Caco-2 (cell line): ENCODE measurements at regions not wholly inside any gene's neighbourhood (a gene's known extent, or its start where the extent isn't known, plus 50 kb on each side); places are given as distances from the start of the nearest gene placed in this dataset.

Experiments
- BruUV-seq: library from RNA; stranded (reverse); fragments of 400-500 nt; replicated peaks from 2 replicates; lab custom pipeline; 2021; lab: Mats Ljungman, UMichigan
- CTCF ChIA-PET: fragments of 300-600 bp; sonication (Branson Sonifier 250); formaldehyde crosslinking; loops from one replicate; lab custom pipeline; 2022; ENCODE audit warnings: antibody characterized with exemption; lab: Charles Lee
- POLR2A ChIA-PET: fragments of 300-600 bp; sonication (Branson Sonifier 250); formaldehyde crosslinking; loops from one replicate; lab custom pipeline; 2022; ENCODE audit warnings: antibody characterized with exemption; lab: Charles Lee
- DNase-seq, 2 experiments: peaks; one replicate each; pipeline versions ENCODE4 v3.0.0 to v3.0.0-alpha.2; 2020 to 2022
- H3K27me3 ChIP-seq: replicated peaks from 2 replicates; pipeline ENCODE4 v1.6.0; 2011; ENCODE audit warnings: low read length; ENCODE audit not compliant: control insufficient read depth, insufficient read depth
- H3K36me3 ChIP-seq: 2 replicates; pipeline ENCODE4 v1.5.1; 2011; ENCODE audit warnings: low read length; ENCODE audit not compliant: control insufficient read depth, insufficient read depth
- H3K4me1 ChIP-seq: fragments of 250-450 bp; sonication (Bioruptor Pico); 2 replicates; pipeline ENCODE4 v1.5.1; 2020; ENCODE audit warnings: mild to moderate bottlenecking
- H3K4me3 ChIP-seq: 2 replicates; pipeline ENCODE4 v1.5.1; 2011; ENCODE audit warnings: low read depth, mild to moderate bottlenecking, control low read depth, low read length
- H3K9me3 ChIP-seq: fragments of 250-450 bp; sonication (Bioruptor Pico); 2 replicates; pipeline ENCODE4 v1.5.1; 2020; ENCODE audit warnings: mild to moderate bottlenecking, moderate library complexity
- H3K27ac Mint-ChIP-seq: one replicate; pipeline ENCODE4 v1.8.0; 2022; ENCODE audit warnings: mixed read lengths; ENCODE audit not compliant: unreplicated experiment
- H3K27me3 Mint-ChIP-seq: one replicate; pipeline ENCODE4 v1.8.0; 2022; ENCODE audit warnings: mixed read lengths; ENCODE audit not compliant: insufficient read depth, unreplicated experiment
- H3K36me3 Mint-ChIP-seq: one replicate; pipeline ENCODE4 v1.8.0; 2022; ENCODE audit warnings: mild to moderate bottlenecking, mixed read lengths; ENCODE audit not compliant: insufficient read depth, unreplicated experiment
- H3K4me1 Mint-ChIP-seq: one replicate; pipeline ENCODE4 v1.8.0; 2022; ENCODE audit warnings: low read depth, mixed read lengths; ENCODE audit not compliant: unreplicated experiment
- H3K4me3 Mint-ChIP-seq: one replicate; pipeline ENCODE4 v1.8.0; 2022; ENCODE audit warnings: mild to moderate bottlenecking, moderate library complexity, mixed read lengths; ENCODE audit not compliant: unreplicated experiment
- H3K9me3 Mint-ChIP-seq: one replicate; pipeline ENCODE4 v1.8.0; 2022; ENCODE audit warnings: mixed read lengths; ENCODE audit not compliant: unreplicated experiment
- intact Hi-C: fragments of 100-400 bp; cut with micrococcal nuclease; formaldehyde crosslinking; loops from one replicate; pipeline ENCODE4 v1.10.0; 2022; ENCODE audit not compliant: unreplicated experiment
- TF ChIP-seq, protein P1 (sequence below), 2 experiments: fragments of 200-600 bp in 1 of 2; IDR thresholded peaks; 1 replicate in 1 of 2; 2 replicates in 1 of 2; pipeline versions ENCODE4 v1.5.1 to v1.8.0; 2011 to 2022; ENCODE audit warnings: antibody characterized with exemption in 1 of 2, control low read depth in 1 of 2, inconsistent platforms in 1 of 2, low read depth in 1 of 2, low read length in 1 of 2, mild to moderate bottlenecking in 1 of 2, moderate library complexity in 1 of 2; ENCODE audit not compliant: insufficient read depth in 1 of 2, severe bottlenecking in 1 of 2, unreplicated experiment in 1 of 2

- no peaks in the 10 kb centered on the region for H3K9me3 Mint-ChIP-seq
- Histone ChIP-seq H3K9me3 (no peaks in the 10 kb centered on the region), H3K36me3 (no peaks in the 10 kb centered on the region), H3K4me1 (no peaks in the 10 kb centered on the region), H3K4me3 (no peak overlapping the region), H3K27me3 (no peaks in the 10 kb centered on the region)
- ChIA-PET POLR2A (no interaction called here), CTCF (no interaction called here)
- no peak overlapping the region for H3K4me3 Mint-ChIP-seq
- no peaks in the 10 kb centered on the region for H3K36me3 Mint-ChIP-seq
- peaks cover 8% of the 10 kb centered on the region for H3K27me3 Mint-ChIP-seq
- DNase-seq = no peak
- intact Hi-C loops = no loop called here
- BruUV-seq = no TSS peak
- TF ChIP-seq, protein P1, sequence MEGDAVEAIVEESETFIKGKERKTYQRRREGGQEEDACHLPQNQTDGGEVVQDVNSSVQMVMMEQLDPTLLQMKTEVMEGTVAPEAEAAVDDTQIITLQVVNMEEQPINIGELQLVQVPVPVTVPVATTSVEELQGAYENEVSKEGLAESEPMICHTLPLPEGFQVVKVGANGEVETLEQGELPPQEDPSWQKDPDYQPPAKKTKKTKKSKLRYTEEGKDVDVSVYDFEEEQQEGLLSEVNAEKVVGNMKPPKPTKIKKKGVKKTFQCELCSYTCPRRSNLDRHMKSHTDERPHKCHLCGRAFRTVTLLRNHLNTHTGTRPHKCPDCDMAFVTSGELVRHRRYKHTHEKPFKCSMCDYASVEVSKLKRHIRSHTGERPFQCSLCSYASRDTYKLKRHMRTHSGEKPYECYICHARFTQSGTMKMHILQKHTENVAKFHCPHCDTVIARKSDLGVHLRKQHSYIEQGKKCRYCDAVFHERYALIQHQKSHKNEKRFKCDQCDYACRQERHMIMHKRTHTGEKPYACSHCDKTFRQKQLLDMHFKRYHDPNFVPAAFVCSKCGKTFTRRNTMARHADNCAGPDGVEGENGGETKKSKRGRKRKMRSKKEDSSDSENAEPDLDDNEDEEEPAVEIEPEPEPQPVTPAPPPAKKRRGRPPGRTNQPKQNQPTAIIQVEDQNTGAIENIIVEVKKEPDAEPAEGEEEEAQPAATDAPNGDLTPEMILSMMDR (IDR thresholded peaks at IDR 0.05; ENCODE audit: insufficient read depth in 1 of 2, low read depth in 1 of 2, low read length in 1 of 2, severe bottlenecking in 1 of 2, unreplicated experiment in 1 of 2) = no peak
- no peaks in the 10 kb centered on the region for H3K4me1 Mint-ChIP-seq
- H3K27ac Mint-ChIP-seq = no peak overlapping the region
Measured at GRCh38 chr6:98546376-98546775, 288.0 kb upstream of the POU3F2 start.

DNA sequence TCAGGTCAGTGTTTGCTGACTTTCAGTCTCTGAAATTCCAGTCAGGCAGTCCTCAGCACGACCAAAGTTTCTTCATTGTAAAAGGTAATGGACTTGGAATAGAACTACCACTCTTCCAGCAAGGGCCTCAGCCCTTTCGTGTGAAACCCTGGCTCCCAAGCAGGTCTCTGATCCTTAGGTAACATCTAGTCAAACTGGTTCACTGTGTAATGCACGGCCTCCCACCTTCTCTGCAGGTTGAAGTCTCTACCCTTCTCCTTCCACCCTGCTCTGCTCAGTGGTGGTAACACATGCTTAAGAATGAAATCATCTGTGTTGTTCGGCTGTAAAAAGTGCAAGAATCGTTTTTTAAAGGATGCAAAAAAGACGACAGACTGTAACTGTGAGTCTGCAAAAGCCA is 287.2 kb upstream of the POU3F2 start:
- Mint-ChIP-seq H3K36me3 (no peaks in the 10 kb centered on the region), H3K27ac (no peak overlapping the region), H3K4me3 (no peak overlapping the region), H3K4me1 (no peaks in the 10 kb centered on the region), H3K9me3 (no peaks in the 10 kb centered on the region), H3K27me3 (peaks cover 8% of the 10 kb centered on the region)
- TF ChIP-seq, protein P1 (IDR thresholded peaks at IDR 0.05; ENCODE audit: insufficient read depth in 1 of 2, low read depth in 1 of 2, low read length in 1 of 2, severe bottlenecking in 1 of 2, unreplicated experiment in 1 of 2) = no peak
- Histone ChIP-seq H3K27me3 (no peaks in the 10 kb centered on the region), H3K4me1 (no peaks in the 10 kb centered on the region), H3K4me3 (no peak overlapping the region), H3K36me3 (no peaks in the 10 kb centered on the region), H3K9me3 (no peaks in the 10 kb centered on the region)
- DNase-seq = no peak
- no TSS peak for BruUV-seq
- ChIA-PET CTCF (no interaction called here), POLR2A (no interaction called here)
- intact Hi-C loops = no loop called here

GRCh38 chr6:98547634-98548033 is 286.7 kb upstream of the POU3F2 start:
- TF ChIP-seq, protein P1 (IDR thresholded peaks at IDR 0.05; ENCODE audit: insufficient read depth in 1 of 2, low read depth in 1 of 2, low read length in 1 of 2, severe bottlenecking in 1 of 2, unreplicated experiment in 1 of 2) = no peak
- intact Hi-C loops = no loop called here
- no peak for DNase-seq
- Histone ChIP-seq H3K36me3 (no peaks in the 10 kb centered on the region), H3K4me1 (no peaks in the 10 kb centered on the region), H3K27me3 (no peaks in the 10 kb centered on the region), H3K9me3 (no peaks in the 10 kb centered on the region), H3K4me3 (no peak overlapping the region)
- no peak overlapping the region for H3K27ac Mint-ChIP-seq
- no TSS peak for BruUV-seq
- H3K4me1 Mint-ChIP-seq = no peaks in the 10 kb centered on the region
- H3K36me3 Mint-ChIP-seq = no peaks in the 10 kb centered on the region
- peaks cover 8% of the 10 kb centered on the region for H3K27me3 Mint-ChIP-seq
- ChIA-PET POLR2A (no interaction called here), CTCF (no interaction called here)
- no peaks in the 10 kb centered on the region for H3K9me3 Mint-ChIP-seq
- H3K4me3 Mint-ChIP-seq = no peak overlapping the region
